ENCODE measurements at regions not wholly inside any gene's neighbourhood (a gene's known extent, or its start where the extent isn't known, plus 50 kb on each side); places are given as distances from the start of the nearest gene placed in this dataset.

DNA sequence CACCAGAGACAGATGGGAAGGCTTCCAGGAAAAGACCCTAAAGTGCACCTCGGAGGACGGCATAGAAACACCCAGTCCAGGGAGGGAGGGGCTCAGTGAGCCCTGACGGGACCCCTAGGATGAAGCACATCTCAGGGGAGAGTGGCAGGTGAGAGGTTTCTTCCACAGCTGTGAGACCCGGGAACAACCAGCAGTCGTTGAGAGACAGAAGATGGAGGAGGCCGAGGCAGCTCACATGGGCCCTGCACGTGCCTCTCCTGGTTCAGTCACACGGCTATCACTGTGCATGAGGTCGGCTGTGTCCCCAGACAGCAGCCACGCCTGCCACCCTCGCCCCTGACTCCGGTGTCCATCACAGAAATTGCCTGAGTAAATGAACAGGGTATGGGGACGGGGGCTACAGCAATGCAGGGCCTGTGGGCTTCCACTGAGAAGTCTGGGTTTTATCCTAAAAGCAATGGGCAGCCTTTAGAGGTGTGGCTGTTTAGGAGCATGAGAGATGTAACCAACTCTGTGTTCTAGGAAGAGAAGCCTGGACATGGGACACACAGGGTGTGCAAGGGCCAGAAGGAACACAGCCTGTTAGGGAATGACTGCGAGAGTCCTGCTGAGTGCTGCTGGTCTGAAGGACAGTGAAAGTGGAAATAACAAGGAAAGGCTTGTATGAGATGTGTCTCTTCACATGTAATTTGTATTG lies 102.0 kb downstream of the TMEM18 start:
- no peak for DNase-seq (ENCODE audit: low read depth in 3 of 3)

DNA sequence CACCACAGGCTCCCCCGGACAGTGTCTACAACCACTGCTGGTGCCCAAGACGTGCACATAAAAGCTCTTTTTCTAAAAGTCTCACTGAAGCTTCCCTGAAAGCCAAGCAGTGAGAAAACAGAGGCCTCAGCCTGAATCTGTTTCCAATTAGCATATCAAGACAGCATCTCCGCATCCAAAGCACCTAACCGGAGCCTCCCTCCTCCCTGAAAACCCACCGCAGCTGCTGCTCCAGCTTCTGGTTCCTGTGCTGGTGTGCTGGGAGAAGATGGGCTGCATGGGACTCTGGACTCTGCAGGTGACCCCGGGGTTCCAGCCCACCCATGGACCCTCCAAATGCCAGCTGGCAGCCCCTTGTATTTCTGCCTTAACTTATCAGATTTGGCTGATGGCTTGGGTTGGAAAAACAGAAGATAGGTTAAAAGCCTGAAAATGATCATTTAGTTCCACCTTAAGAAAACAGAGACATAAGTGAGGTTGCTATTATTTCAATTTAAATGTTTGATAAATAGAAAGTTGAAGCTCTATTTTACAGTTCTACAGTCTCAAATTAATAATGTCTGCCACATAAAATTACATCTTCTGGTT lies 103.3 kb downstream of the TMEM18 start:
- no peak for DNase-seq (ENCODE audit: low read depth in 3 of 3)

DNA sequence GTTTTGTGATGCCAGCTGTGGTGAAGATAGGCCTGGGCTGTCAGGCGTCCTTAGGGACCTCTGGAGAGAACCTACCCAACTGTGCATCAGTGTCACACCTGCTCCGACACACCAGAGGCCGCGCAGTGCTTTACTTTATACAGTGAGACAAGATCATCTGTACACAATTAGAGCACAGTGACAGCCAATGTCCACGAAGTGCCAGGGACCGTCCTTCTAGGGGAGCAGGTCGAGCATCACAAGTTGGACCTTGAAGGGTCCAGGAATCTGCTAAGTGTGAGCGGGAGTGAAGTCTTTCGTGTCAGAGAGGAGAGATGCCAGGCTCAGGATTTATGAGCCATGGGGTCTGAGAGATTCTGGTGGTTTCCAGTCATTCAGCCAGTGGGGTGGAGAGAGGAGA lies 104.2 kb downstream of the TMEM18 start:
- no peak for DNase-seq (ENCODE audit: low read depth in 3 of 3)

DNA sequence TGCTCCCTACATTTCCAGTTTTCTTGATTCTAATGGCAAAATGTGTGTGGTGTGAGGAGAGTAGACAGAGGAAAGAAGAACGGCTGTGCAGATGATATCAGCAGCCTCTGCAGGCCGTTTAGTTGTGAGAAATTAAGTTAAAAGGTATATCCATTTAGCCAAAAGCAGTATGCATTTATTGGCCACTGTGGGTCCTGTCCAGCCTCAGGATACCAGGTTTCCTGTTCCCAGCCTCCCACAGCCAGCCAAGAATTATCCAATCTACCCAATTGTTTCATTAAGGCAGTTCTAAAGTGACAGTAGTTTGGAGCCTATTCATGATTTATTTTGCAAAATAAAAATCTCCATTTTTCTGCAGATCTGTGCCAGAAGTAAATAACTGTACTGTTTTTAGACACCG lies 107.5 kb downstream of the TMEM18 start:
- no peak for DNase-seq (ENCODE audit: low read depth in 3 of 3)

GRCh38 chr2:568639-569235 lies 108.5 kb downstream of the TMEM18 start:
- no peak for DNase-seq (ENCODE audit: low read depth in 3 of 3)

DNA sequence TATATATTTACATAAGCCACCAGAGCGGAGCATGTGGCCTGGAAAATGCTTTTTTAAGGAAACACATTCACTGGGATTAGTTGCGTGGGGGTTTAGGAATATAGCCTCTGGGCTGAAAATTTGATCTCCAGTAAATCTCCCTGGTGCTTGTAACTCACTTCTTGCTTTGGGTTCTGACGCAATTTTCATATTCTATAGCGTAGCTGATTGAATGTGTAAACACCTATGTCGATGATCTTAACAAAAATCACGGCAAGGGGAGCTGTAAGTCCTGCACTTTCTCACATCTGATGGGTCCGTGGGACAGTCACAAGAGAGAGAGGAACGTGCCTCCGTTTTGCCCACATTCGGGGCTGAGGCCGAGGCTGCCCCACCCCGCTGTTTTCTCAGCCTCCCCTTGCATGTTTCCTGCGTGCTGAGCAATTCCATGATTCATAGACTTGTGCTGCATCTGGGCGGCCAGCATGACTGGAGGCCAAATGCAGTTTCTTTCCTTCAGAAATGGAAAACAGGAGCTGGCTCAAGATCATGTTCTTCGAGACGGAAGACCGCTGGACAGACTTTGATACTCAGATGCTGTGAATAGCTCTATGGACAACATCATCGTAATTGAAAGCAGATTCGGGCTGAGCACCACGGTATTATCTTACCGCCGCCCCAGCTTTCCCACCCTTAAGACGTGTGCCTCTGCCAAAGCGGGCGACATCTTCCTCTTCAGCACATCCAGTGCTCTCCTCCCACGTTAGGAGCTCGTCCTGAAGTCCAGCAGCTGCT lies 109.2 kb downstream of the TMEM18 start:
- no peak for DNase-seq (ENCODE audit: low read depth in 3 of 3)

GRCh38 chr2:567496-567864 lies 109.7 kb downstream of the TMEM18 start:
- no peak for DNase-seq (ENCODE audit: low read depth in 3 of 3)

GRCh38 chr2:566379-567313 lies 110.6 kb downstream of the TMEM18 start:
- DNase-seq (ENCODE audit: low read depth in 3 of 3), result no peak

- no peak for DNase-seq (ENCODE audit: low read depth in 3 of 3)
Measured at GRCh38 chr2:564471-565181, 112.6 kb downstream of the TMEM18 start.

- DNase-seq (ENCODE audit: low read depth in 3 of 3), result no peak
Measured at GRCh38 chr2:563512-563911, 113.7 kb downstream of the TMEM18 start.

GRCh38 chr2:562391-563364 lies 114.5 kb downstream of the TMEM18 start:
- no peak for DNase-seq (ENCODE audit: low read depth in 3 of 3)

GRCh38 chr2:558879-559278 lies 118.3 kb downstream of the TMEM18 start:
- no peak for DNase-seq (ENCODE audit: low read depth in 3 of 3)

- no peak for DNase-seq (ENCODE audit: low read depth in 3 of 3)
Measured at GRCh38 chr2:558302-558642, 118.9 kb downstream of the TMEM18 start.

DNA sequence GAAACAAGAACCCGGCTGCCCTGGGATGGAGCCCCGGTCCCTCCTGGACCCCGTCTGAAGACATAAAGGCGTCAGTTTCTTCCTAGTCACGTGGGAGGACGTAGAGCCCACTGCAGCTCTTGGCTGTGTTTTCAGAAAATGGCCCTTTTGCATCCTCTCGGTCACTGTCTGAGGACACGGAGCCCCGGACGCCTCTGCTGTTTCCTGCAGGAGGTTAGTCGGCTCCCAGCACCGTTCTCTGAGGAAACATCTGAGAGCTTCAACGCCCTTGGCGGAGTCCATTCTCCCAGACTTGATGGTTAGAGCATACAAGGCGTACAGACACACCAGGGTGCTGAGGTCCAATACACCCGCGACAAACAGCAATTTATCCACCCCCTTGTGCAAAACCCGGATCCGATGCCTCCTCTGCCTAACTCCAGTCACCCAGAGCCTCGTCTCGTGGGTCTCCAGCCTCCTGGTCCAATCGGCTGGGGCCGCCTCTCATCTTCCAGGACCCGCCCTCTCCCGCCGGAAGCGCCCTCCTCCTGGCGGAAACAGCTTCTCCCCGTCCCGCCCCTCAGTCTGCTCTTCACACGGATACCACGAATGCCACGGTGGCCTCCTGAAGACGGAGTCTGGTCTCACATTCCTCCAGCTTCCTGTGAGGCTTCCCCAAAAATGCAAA lies 119.4 kb downstream of the TMEM18 start:
- DNase-seq (ENCODE audit: low read depth in 3 of 3), result no peak

GRCh38 chr2:556485-556884 lies 120.7 kb downstream of the TMEM18 start:
- no peak for DNase-seq (ENCODE audit: low read depth in 3 of 3)

GRCh38 chr2:555164-555922 lies 121.9 kb downstream of the TMEM18 start:
- no peak for DNase-seq (ENCODE audit: low read depth in 3 of 3)

DNA sequence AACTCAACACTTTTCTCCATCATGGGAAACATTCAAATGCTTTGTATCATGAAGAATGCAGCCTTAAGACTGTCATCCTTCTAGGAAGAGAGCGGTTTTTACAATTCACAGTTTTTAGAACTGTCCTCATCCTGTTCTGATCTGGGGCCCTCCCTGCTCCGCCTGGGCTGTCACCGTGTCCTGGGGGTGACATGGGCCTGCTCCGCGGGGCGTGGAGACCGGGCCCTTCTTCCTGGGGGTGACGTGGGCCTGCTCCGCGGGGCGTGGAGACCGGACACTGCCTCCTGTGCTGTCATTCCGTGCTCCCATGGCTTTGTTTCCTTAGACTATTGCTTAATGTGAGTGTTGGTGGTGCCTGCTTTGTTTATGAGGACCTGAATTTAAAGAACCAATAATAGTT lies 122.8 kb downstream of the TMEM18 start:
- DNase-seq (ENCODE audit: low read depth in 3 of 3), result no peak

DNA sequence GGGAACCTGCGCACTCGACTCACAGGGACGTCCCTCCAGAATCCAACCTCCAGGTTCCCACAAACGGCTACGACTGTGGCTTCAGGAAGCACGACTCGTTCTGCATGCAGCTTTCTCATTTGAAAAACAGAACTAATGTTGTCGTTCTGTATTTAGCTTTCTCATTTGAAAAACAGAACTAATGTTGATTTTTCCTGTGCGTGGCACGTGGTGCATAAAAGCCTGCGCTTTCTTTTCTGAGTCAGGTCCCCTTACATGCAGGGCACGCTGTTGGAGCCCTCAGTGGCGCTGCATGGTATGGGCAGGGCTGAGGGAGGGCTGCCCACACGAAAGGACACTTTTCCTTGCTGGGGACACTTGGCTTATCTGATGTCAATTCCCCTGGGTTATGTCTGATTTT lies 124.3 kb downstream of the TMEM18 start:
- DNase-seq (ENCODE audit: low read depth in 3 of 3), result no peak

- no peak for DNase-seq (ENCODE audit: low read depth in 3 of 3)
Measured at GRCh38 chr2:551621-552020, 125.6 kb downstream of the TMEM18 start.
